NAMALWA (cell line): ENCODE measurements at regions not wholly inside any gene's neighbourhood (a gene's known extent, or its start where the extent isn't known, plus 50 kb on each side); places are given as distances from the start of the nearest gene placed in this dataset.
"Not testable (repeated sequence)": the region's sequence is repeated elsewhere in the genome, so short reads cannot be mapped to it uniquely, and the experiment has no call there.

Source experiments
- DNase-seq: peaks from one replicate; pipeline ENCODE4 v3.0.0-alpha.2; 2015; ENCODE audit warnings: low spot score

GRCh38 chr4:33785843-33786242, 2458.5 kb downstream of the ARAP2 start:
- DNase-seq, result no peak

- DNase-seq, result no peak
These were observed 2441.7 kb downstream of the ARAP2 start for GRCh38 chr4:33802578-33802977.

GRCh38 chr4:33825685-33826084, 2418.6 kb downstream of the ARAP2 start:
- no peak for DNase-seq

GRCh38 chr4:33829356-33829755, 2415.0 kb downstream of the ARAP2 start:
- DNase-seq, result not testable (repeated sequence)

- DNase-seq, result no peak
These were observed 2412.8 kb downstream of the ARAP2 start for GRCh38 chr4:33831442-33832066.

GRCh38 chr4:33835764-33836163, 2408.6 kb downstream of the ARAP2 start:
- not testable (repeated sequence) for DNase-seq

GRCh38 chr4:33837043-33837838, 2407.1 kb downstream of the ARAP2 start:
- no peak for DNase-seq

GRCh38 chr4:33841120-33841519, 2403.2 kb downstream of the ARAP2 start:
- DNase-seq, result no peak

GRCh38 chr4:33850371-33850902, 2393.9 kb downstream of the ARAP2 start:
- no peak for DNase-seq

- not testable (repeated sequence) for DNase-seq
These were observed 2390.6 kb downstream of the ARAP2 start for GRCh38 chr4:33853670-33854069.

GRCh38 chr4:33864290-33864859, 2379.9 kb downstream of the ARAP2 start:
- no peak for DNase-seq

- no peak for DNase-seq
These were observed 2370.5 kb downstream of the ARAP2 start for GRCh38 chr4:33873791-33874190.

GRCh38 chr4:33878710-33879109, 2365.6 kb downstream of the ARAP2 start:
- DNase-seq, result no peak

GRCh38 chr4:33881176-33881575, 2363.1 kb downstream of the ARAP2 start:
- no peak for DNase-seq

- DNase-seq, result no peak
These were observed 2361.9 kb downstream of the ARAP2 start for GRCh38 chr4:33882246-33882990.

- no peak for DNase-seq
These were observed 2361.2 kb downstream of the ARAP2 start for GRCh38 chr4:33883111-33883510.

GRCh38 chr4:33886356-33886755, 2358.0 kb downstream of the ARAP2 start:
- DNase-seq, result no peak

GRCh38 chr4:33890841-33891240, 2353.5 kb downstream of the ARAP2 start:
- DNase-seq, result no peak

- no peak for DNase-seq
These were observed 2332.4 kb downstream of the ARAP2 start for GRCh38 chr4:33911959-33912358.

- DNase-seq, result no peak
These were observed 2329.9 kb downstream of the ARAP2 start for GRCh38 chr4:33914386-33914785.

GRCh38 chr4:33923469-33923868, 2320.8 kb downstream of the ARAP2 start:
- DNase-seq, result no peak

GRCh38 chr4:33924239-33924638, 2320.1 kb downstream of the ARAP2 start:
- DNase-seq, result no peak
